HepG2 (cell line): ENCODE measurements at regions not wholly inside any gene's neighbourhood (a gene's known extent, or its start where the extent isn't known, plus 50 kb on each side); places are given as distances from the start of the nearest gene placed in this dataset.

Source experiments
- ATAC-seq: fragments of 200-7000 bp; cut with Tn5 transposase; 3 replicates; pipeline ENCODE4 v1.9.1; 2020; ENCODE audit warnings: mild to moderate bottlenecking, moderate library complexity
- BruUV-seq: library from RNA; stranded (reverse); fragments of 400-500 nt; replicated peaks from 2 replicates; lab custom pipeline; 2021; lab: Mats Ljungman, UMichigan
- CTCF ChIA-PET: fragments of 300-600 bp; formaldehyde crosslinking; extraction: SDS; loops from one replicate; lab custom pipeline; 2021; ENCODE audit warnings: low total read pairs, inconsistent platforms, low intra/inter-chr PET ratio; lab: Yijun Ruan, JAX
- POLR2A ChIA-PET: fragments of 350-600 bp; sonication (Branson Sonifier 250); formaldehyde crosslinking; loops from one replicate; lab custom pipeline; 2020; ENCODE audit warnings: antibody characterized with exemption, inconsistent platforms; lab: Yijun Ruan, JAX
- DNase-seq: peaks from one replicate; pipeline ENCODE4 v3.0.0-alpha.2; 2015; ENCODE audit warnings: low spot score
- FAIRE-seq: peaks from 3 replicates; lab custom pipeline; 2011; peaks lifted over from hg19 to GRCh38; lab: Jason Lieb, UNC
- H2AFZ ChIP-seq: one replicate; pipeline ENCODE4 v1.6.1; 2011; ENCODE audit warnings: low read length, inconsistent platforms
- H3K27ac ChIP-seq: fragments of 300-600 bp; 3 replicates; pipeline ENCODE4 v1.8.0; 2011; ENCODE audit warnings: mixed run types, mild to moderate bottlenecking, mixed read lengths, low read length, inconsistent platforms; ENCODE audit not compliant: insufficient read depth; ENCODE audit errors: extremely low read length
- H3K27me3 ChIP-seq, 2 experiments: fragments of 200-600 bp in 1 of 2; 2 replicates in 1 of 2; 3 replicates in 1 of 2; pipeline versions ENCODE4 v1.6.0 to v1.8.0; 2011; ENCODE audit warnings: low read length in 2 of 2, mild to moderate bottlenecking in 2 of 2, moderate library complexity in 2 of 2, inconsistent platforms in 1 of 2; ENCODE audit not compliant: insufficient read depth in 2 of 2, control insufficient read depth in 1 of 2
- H3K36me3 ChIP-seq, 2 experiments: fragments of 200-600 bp in 1 of 2; replicated peaks in 1 of 2; 2 replicates in 1 of 2; 3 replicates in 1 of 2; pipeline versions ENCODE4 v1.5.1 to v1.8.0; 2011; ENCODE audit warnings: low read length in 2 of 2, inconsistent platforms in 1 of 2; ENCODE audit not compliant: insufficient read depth in 2 of 2, control insufficient read depth in 1 of 2
- H3K4me1 ChIP-seq: 2 replicates; pipeline ENCODE4 v1.5.1; 2012; ENCODE audit warnings: low read length, inconsistent platforms; ENCODE audit not compliant: insufficient read depth
- H3K4me2 ChIP-seq: 2 replicates; pipeline ENCODE4 v1.6.0; 2011; ENCODE audit warnings: low read depth, low read length, inconsistent platforms
- H3K4me3 ChIP-seq, 3 experiments: fragments of 200-600 bp in 1 of 3; sonication (generic), shearing (Covaris generic) in 1 of 3; replicated peaks in 1 of 3; 2 replicates each; pipeline ENCODE4 v1.5.1; 2011 to 2016; ENCODE audit warnings: low read length in 3 of 3, inconsistent platforms in 2 of 3, low read depth in 2 of 3, mild to moderate bottlenecking in 2 of 3, control low read depth in 1 of 3, mixed read lengths in 1 of 3; ENCODE audit not compliant: insufficient read depth in 1 of 3
- H3K79me2 ChIP-seq: one replicate; pipeline ENCODE4 v1.6.1; 2011; ENCODE audit warnings: low read length, inconsistent platforms; ENCODE audit not compliant: insufficient read depth
- H3K9ac ChIP-seq: 2 replicates; pipeline ENCODE4 v1.6.0; 2011; ENCODE audit warnings: mild to moderate bottlenecking, low read depth, low read length, inconsistent platforms; ENCODE audit not compliant: insufficient read depth
- H3K9me3 ChIP-seq: 2 replicates; pipeline ENCODE4 v1.5.1; 2012; ENCODE audit warnings: mild to moderate bottlenecking, low read length
- H4K20me1 ChIP-seq: 2 replicates; pipeline ENCODE4 v1.6.0; 2011; ENCODE audit warnings: inconsistent platforms, mild to moderate bottlenecking, low read length, moderate library complexity; ENCODE audit not compliant: insufficient read depth
- AHR ChIP-seq: IDR thresholded peaks from 2 replicates; pipeline ENCODE4 v1.6.1; 2018; ENCODE audit warnings: missing genetic modification reagents, missing compliant biosample characterization
- CC2D1A ChIP-seq: sonication (generic); formaldehyde crosslinking; IDR thresholded peaks from 2 replicates; pipeline ENCODE4 v1.8.1; 2023; ENCODE audit warnings: mild to moderate bottlenecking, missing genetic modification reagents
- CEBPB ChIP-seq: IDR thresholded peaks from 2 replicates; pipeline ENCODE4 v1.6.1; 2011; ENCODE audit warnings: low read depth, low read length, improper control_type of control experiment, borderline replicate concordance
- CENPX ChIP-seq: sonication (generic); formaldehyde crosslinking; IDR thresholded peaks from 2 replicates; pipeline ENCODE4 v1.9.0; 2021; ENCODE audit warnings: mild to moderate bottlenecking, missing genetic modification reagents, moderate library complexity
- HOXA3 ChIP-seq: sonication (generic); formaldehyde crosslinking; IDR thresholded peaks from 2 replicates; pipeline ENCODE4 v1.5.0; 2020; ENCODE audit warnings: missing genetic modification reagents
- JUNB ChIP-seq: sonication (generic); formaldehyde crosslinking; IDR thresholded peaks from 2 replicates; pipeline ENCODE4 v1.8.0; 2022; ENCODE audit warnings: missing genetic modification reagents, mild to moderate bottlenecking, borderline replicate concordance
- KLF11 ChIP-seq: IDR thresholded peaks from 2 replicates; pipeline ENCODE4 v1.6.1; 2016; ENCODE audit warnings: missing compliant biosample characterization
- NPAS2 ChIP-seq: sonication (generic); formaldehyde crosslinking; IDR thresholded peaks from 2 replicates; pipeline ENCODE4 v1.8.0; 2022; ENCODE audit warnings: mild to moderate bottlenecking, missing genetic modification reagents, borderline replicate concordance
- RNF219 ChIP-seq: sonication (generic); formaldehyde crosslinking; IDR thresholded peaks from 2 replicates; pipeline ENCODE4 v1.5.0; 2020; ENCODE audit warnings: mild to moderate bottlenecking, missing genetic modification reagents
- SP4 ChIP-seq: sonication (generic); formaldehyde crosslinking; IDR thresholded peaks from 2 replicates; pipeline ENCODE4 v1.8.1; 2023; ENCODE audit warnings: mild to moderate bottlenecking, missing genetic modification reagents
- SSRP1 ChIP-seq: IDR thresholded peaks from 2 replicates; pipeline ENCODE4 v1.6.1; 2016; ENCODE audit warnings: control low read depth
- ZNF460 ChIP-seq: sonication (generic); formaldehyde crosslinking; IDR thresholded peaks from 2 replicates; pipeline ENCODE4 v1.5.1; 2020; ENCODE audit warnings: missing genetic modification reagents, mild to moderate bottlenecking, borderline replicate concordance
- ZNF567 ChIP-seq: sonication (generic); formaldehyde crosslinking; IDR thresholded peaks from 2 replicates; pipeline ENCODE4 v1.8.1; 2023; ENCODE audit warnings: mild to moderate bottlenecking, missing genetic modification reagents, borderline replicate concordance
- ZNF776 ChIP-seq: sonication (generic); formaldehyde crosslinking; IDR thresholded peaks from 2 replicates; pipeline ENCODE4 v1.4.0; 2020; ENCODE audit warnings: mild to moderate bottlenecking, missing genetic modification reagents
- WGBS: methylation state at CpG from one replicate; pipeline ENCODE4 v1.1.6; 2017; ENCODE audit warnings: low lambda C conversion rate; 5-methylcytosine and 5-hydroxymethylcytosine counted together
- in situ Hi-C: cut with HindIII; loops from 2 replicates; pipeline ENCODE4 v1.10.0; 2017; ENCODE audit warnings: low pct_unique_long_range_greater_than_20kb; ENCODE audit not compliant: extremely low pct_ligation_motif_present
- intact Hi-C: fragments of 100-400 bp; cut with micrococcal nuclease; formaldehyde crosslinking; loops from one replicate; pipeline ENCODE4 v1.10.0; 2022; ENCODE audit not compliant: unreplicated experiment
- TF ChIP-seq, protein P1 (sequence below): sonication (generic); formaldehyde crosslinking; IDR thresholded peaks from 2 replicates; pipeline ENCODE4 v1.8.0; 2022; ENCODE audit warnings: mild to moderate bottlenecking, missing genetic modification reagents; ENCODE audit not compliant: insufficient replicate concordance
- TF ChIP-seq, protein P2 (sequence below): sonication (generic); formaldehyde crosslinking; IDR thresholded peaks from 2 replicates; pipeline ENCODE4 v1.8.0; 2022; ENCODE audit warnings: mild to moderate bottlenecking, missing genetic modification reagents
- TF ChIP-seq, protein P3 (sequence below): sonication (generic); formaldehyde crosslinking; IDR thresholded peaks from 2 replicates; pipeline ENCODE4 v1.5.0; 2020; ENCODE audit warnings: mild to moderate bottlenecking, missing genetic modification reagents

GRCh38 chr10:3340127-3340730 lies 167.6 kb upstream of the PITRM1 start (continued):
- TF ChIP-seq RNF219 (CRISPR knock-in tag) = no peak
- TF ChIP-seq, protein P1, sequence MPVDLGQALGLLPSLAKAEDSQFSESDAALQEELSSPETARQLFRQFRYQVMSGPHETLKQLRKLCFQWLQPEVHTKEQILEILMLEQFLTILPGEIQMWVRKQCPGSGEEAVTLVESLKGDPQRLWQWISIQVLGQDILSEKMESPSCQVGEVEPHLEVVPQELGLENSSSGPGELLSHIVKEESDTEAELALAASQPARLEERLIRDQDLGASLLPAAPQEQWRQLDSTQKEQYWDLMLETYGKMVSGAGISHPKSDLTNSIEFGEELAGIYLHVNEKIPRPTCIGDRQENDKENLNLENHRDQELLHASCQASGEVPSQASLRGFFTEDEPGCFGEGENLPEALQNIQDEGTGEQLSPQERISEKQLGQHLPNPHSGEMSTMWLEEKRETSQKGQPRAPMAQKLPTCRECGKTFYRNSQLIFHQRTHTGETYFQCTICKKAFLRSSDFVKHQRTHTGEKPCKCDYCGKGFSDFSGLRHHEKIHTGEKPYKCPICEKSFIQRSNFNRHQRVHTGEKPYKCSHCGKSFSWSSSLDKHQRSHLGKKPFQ (CRISPR knock-in tag) = no peak
- TF ChIP-seq SSRP1 (CRISPR knock-in tag) = no peak
- no peak for TF ChIP-seq ZNF460 (CRISPR knock-in tag)
- TF ChIP-seq SP4 = no peak
- TF ChIP-seq, protein P2, sequence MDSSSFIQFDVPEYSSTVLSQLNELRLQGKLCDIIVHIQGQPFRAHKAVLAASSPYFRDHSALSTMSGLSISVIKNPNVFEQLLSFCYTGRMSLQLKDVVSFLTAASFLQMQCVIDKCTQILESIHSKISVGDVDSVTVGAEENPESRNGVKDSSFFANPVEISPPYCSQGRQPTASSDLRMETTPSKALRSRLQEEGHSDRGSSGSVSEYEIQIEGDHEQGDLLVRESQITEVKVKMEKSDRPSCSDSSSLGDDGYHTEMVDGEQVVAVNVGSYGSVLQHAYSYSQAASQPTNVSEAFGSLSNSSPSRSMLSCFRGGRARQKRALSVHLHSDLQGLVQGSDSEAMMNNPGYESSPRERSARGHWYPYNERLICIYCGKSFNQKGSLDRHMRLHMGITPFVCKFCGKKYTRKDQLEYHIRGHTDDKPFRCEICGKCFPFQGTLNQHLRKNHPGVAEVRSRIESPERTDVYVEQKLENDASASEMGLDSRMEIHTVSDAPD = no peak
- no peak for TF ChIP-seq CEBPB

- 10% methylated on average over 9 of the region's 9 CpGs for WGBS
- CTCF ChIA-PET = no interaction called here
- TF ChIP-seq, protein P3, sequence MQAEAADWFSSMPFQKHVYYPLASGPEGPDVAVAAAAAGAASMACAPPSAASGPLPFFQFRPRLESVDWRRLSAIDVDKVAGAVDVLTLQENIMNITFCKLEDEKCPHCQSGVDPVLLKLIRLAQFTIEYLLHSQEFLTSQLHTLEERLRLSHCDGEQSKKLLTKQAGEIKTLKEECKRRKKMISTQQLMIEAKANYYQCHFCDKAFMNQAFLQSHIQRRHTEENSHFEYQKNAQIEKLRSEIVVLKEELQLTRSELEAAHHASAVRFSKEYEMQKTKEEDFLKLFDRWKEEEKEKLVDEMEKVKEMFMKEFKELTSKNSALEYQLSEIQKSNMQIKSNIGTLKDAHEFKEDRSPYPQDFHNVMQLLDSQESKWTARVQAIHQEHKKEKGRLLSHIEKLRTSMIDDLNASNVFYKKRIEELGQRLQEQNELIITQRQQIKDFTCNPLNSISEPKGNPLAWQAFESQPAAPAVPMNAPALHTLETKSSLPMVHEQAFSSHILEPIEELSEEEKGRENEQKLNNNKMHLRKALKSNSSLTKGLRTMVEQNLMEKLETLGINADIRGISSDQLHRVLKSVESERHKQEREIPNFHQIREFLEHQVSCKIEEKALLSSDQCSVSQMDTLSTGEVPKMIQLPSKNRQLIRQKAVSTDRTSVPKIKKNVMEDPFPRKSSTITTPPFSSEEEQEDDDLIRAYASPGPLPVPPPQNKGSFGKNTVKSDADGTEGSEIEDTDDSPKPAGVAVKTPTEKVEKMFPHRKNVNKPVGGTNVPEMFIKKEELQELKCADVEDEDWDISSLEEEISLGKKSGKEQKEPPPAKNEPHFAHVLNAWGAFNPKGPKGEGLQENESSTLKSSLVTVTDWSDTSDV (CRISPR knock-in tag) = no peak
- no peak for TF ChIP-seq CENPX (CRISPR knock-in tag)
- TF ChIP-seq ZNF776 (CRISPR knock-in tag) = no peak
- no peak for TF ChIP-seq HOXA3 (CRISPR knock-in tag)
- TF ChIP-seq JUNB (CRISPR knock-in tag) = no peak
- no peak for TF ChIP-seq CC2D1A (CRISPR knock-in tag)
- TF ChIP-seq AHR (CRISPR knock-in tag) = no peak
- TF ChIP-seq KLF11 (CRISPR knock-in tag) = no peak
- no peak for TF ChIP-seq NPAS2 (CRISPR knock-in tag)
- no peak for TF ChIP-seq ZNF567 (CRISPR knock-in tag)
These were observed 167.0 kb upstream of the PITRM1 start for GRCh38 chr10:3339531-3339950.

More at GRCh38 chr10:3339531-3339950, 167.0 kb upstream of the PITRM1 start:
- Histone ChIP-seq H3K4me2 (no peak overlapping the region), H3K79me2 (no peaks in the 10 kb centered on the region), H3K9ac (no peak overlapping the region), H3K4me1 (no peaks in the 10 kb centered on the region), H3K27me3 (peaks cover 0 to 51% of the 10 kb centered on the region in 2 experiments; a peak in 2 of 5 replicates), H4K20me1 (no peaks in the 10 kb centered on the region), H3K36me3 (no peaks in the 10 kb centered on the region), H3K9me3 (no peaks in the 10 kb centered on the region), H3K4me3 (no peak overlapping the region), H2AFZ (no peak overlapping the region), H3K27ac (no peak overlapping the region)
- ATAC-seq = no peak
- no peak for FAIRE-seq
- POLR2A ChIA-PET = no interaction called here
- BruUV-seq = no TSS peak
- intact Hi-C loops = no loop called here
- in situ Hi-C loops = no loop called here
- no peak for DNase-seq
